ENCODE measurements at regions not wholly inside any gene's neighbourhood (a gene's known extent, or its start where the extent isn't known, plus 50 kb on each side); places are given as distances from the start of the nearest gene placed in this dataset.
A peak's percentile ranks its signal among the peaks of the same experiment; 100 is the strongest.

- DNase-seq (ENCODE audit: low spot score): no peak
- TF ChIP-seq POLR2A (IDR thresholded peaks at IDR 0.05): no peak
- TF ChIP-seq CTCF (IDR thresholded peaks at IDR 0.05): no peak
- TF ChIP-seq POLR2AphosphoS5 (IDR thresholded peaks at IDR 0.05): no peak
- Histone ChIP-seq H3K36me3 (no peaks in the 10 kb centered on the region), H3K4me1 (replicated peaks) (no peaks in the 10 kb centered on the region), H3K9me3 (no peaks in the 10 kb centered on the region), H3K4me3 (no peak overlapping the region), H3K27me3 (replicated peaks; ENCODE audit: insufficient read depth) (no peaks in the 10 kb centered on the region), H3K27ac (no peak overlapping the region)
- 7% methylated on average over 2 of the region's 2 CpGs for WGBS
- intact Hi-C loops (cut with DNase I): no loop called here
Measured at GRCh38 chr9:119998614-119999013, 581.4 kb downstream of the CDK5RAP2 start.

- no peak overlapping the region for H3K4me3 ChIP-seq
- DNase-seq (ENCODE audit: low spot score): no peak
- H3K27me3 ChIP-seq (replicated peaks; ENCODE audit: insufficient read depth): no peaks in the 10 kb centered on the region
- H3K36me3 ChIP-seq: no peaks in the 10 kb centered on the region
- H3K27ac ChIP-seq: no peak overlapping the region
- TF ChIP-seq POLR2AphosphoS5 (IDR thresholded peaks at IDR 0.05): no peak
- no peak for TF ChIP-seq POLR2A (IDR thresholded peaks at IDR 0.05)
- TF ChIP-seq CTCF (IDR thresholded peaks at IDR 0.05): no peak
- H3K4me1 ChIP-seq (replicated peaks): no peaks in the 10 kb centered on the region
- WGBS: 87% methylated on average over 4 of the region's 4 CpGs
- H3K9me3 ChIP-seq: no peaks in the 10 kb centered on the region
- intact Hi-C loops (cut with DNase I): no loop called here
Measured at GRCh38 chr9:119991797-119992196, 588.2 kb downstream of the CDK5RAP2 start.

- Histone ChIP-seq H3K36me3 (no peaks in the 10 kb centered on the region), H3K4me3 (no peak overlapping the region), H3K9me3 (no peaks in the 10 kb centered on the region), H3K4me1 (replicated peaks) (no peaks in the 10 kb centered on the region), H3K27me3 (replicated peaks; ENCODE audit: insufficient read depth) (no peaks in the 10 kb centered on the region), H3K27ac (no peak overlapping the region)
- intact Hi-C loops (cut with DNase I): no loop called here
- 90% methylated on average over 11 of the region's 11 CpGs for WGBS
- no peak for TF ChIP-seq CTCF (IDR thresholded peaks at IDR 0.05)
- TF ChIP-seq POLR2AphosphoS5 (IDR thresholded peaks at IDR 0.05): no peak
- no peak for DNase-seq (ENCODE audit: low spot score)
Measured at GRCh38 chr9:119986713-119987112, 593.3 kb downstream of the CDK5RAP2 start.

- Histone ChIP-seq H3K4me3 (no peak overlapping the region), H3K36me3 (no peaks in the 10 kb centered on the region), H3K27ac (no peak overlapping the region), H3K27me3 (replicated peaks; ENCODE audit: insufficient read depth) (no peaks in the 10 kb centered on the region), H3K4me1 (replicated peaks) (no peaks in the 10 kb centered on the region), H3K9me3 (no peaks in the 10 kb centered on the region)
- TF ChIP-seq POLR2AphosphoS5 (IDR thresholded peaks at IDR 0.05): no peak
- no peak for TF ChIP-seq CTCF (IDR thresholded peaks at IDR 0.05)
- intact Hi-C loops (cut with DNase I): no loop called here
- WGBS: 20% methylated on average over 4 of the region's 4 CpGs
- DNase-seq (ENCODE audit: low spot score): no peak
Measured at GRCh38 chr9:119986205-119986604, 593.8 kb downstream of the CDK5RAP2 start.

GRCh38 chr9:119974026-119974425, 604.8 kb upstream of the BRINP1 start:
- WGBS: 8% methylated on average over 2 of the region's 2 CpGs
- H3K27ac ChIP-seq: peak overlapping the region in 1 of 2 donors; percentile 17
- no peaks in the 10 kb centered on the region for H3K9me3 ChIP-seq
- H3K27me3 ChIP-seq (replicated peaks; ENCODE audit: insufficient read depth): no peaks in the 10 kb centered on the region
- no peak overlapping the region for H3K4me3 ChIP-seq
- H3K36me3 ChIP-seq: no peaks in the 10 kb centered on the region
- intact Hi-C loops (cut with DNase I): no loop called here
- no peaks in the 10 kb centered on the region for H3K4me1 ChIP-seq (replicated peaks)
- DNase-seq (ENCODE audit: low spot score): peak; percentile 61
- TF ChIP-seq POLR2AphosphoS5 (IDR thresholded peaks at IDR 0.05) (peak; percentile 71), CTCF (IDR thresholded peaks at IDR 0.05) (no peak), POLR2A (IDR thresholded peaks at IDR 0.05) (no peak)
